WTC11 (cell line): ENCODE measurements at regions not wholly inside any gene's neighbourhood (a gene's known extent, or its start where the extent isn't known, plus 50 kb on each side); places are given as distances from the start of the nearest gene placed in this dataset.

ENCODE experiments used
- CTCF ChIP-seq: fragments of 200-600 bp; IDR thresholded peaks from 2 replicates; pipeline ENCODE4 v1.8.0; 2022; ENCODE audit warnings: antibody characterized with exemption
- SMAD3 ChIP-seq: sonication (generic); formaldehyde crosslinking; IDR thresholded peaks from 2 replicates; pipeline ENCODE4 v1.8.0; 2022; ENCODE audit warnings: missing genetic modification reagents, mild to moderate bottlenecking, borderline replicate concordance
- TF ChIP-seq, protein P1 (sequence below): sonication (generic); formaldehyde crosslinking; conservative IDR thresholded peaks from 2 replicates; pipeline ENCODE4 v1.8.1; 2023; ENCODE audit warnings: mild to moderate bottlenecking, low read depth, missing genetic modification reagents, moderate library complexity

GRCh38 chr3:66747696-66748095 lies 246.9 kb upstream of the LRIG1 start:
- TF ChIP-seq CTCF = no peak
- no peak for TF ChIP-seq SMAD3 (CRISPR knock-in tag)
- TF ChIP-seq, protein P1, sequence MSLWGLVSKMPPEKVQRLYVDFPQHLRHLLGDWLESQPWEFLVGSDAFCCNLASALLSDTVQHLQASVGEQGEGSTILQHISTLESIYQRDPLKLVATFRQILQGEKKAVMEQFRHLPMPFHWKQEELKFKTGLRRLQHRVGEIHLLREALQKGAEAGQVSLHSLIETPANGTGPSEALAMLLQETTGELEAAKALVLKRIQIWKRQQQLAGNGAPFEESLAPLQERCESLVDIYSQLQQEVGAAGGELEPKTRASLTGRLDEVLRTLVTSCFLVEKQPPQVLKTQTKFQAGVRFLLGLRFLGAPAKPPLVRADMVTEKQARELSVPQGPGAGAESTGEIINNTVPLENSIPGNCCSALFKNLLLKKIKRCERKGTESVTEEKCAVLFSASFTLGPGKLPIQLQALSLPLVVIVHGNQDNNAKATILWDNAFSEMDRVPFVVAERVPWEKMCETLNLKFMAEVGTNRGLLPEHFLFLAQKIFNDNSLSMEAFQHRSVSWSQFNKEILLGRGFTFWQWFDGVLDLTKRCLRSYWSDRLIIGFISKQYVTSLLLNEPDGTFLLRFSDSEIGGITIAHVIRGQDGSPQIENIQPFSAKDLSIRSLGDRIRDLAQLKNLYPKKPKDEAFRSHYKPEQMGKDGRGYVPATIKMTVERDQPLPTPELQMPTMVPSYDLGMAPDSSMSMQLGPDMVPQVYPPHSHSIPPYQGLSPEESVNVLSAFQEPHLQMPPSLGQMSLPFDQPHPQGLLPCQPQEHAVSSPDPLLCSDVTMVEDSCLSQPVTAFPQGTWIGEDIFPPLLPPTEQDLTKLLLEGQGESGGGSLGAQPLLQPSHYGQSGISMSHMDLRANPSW = no peak
